Adrenal gland (tissue), 9 donors: ENCODE measurements at regions not wholly inside any gene's neighbourhood (a gene's known extent, or its start where the extent isn't known, plus 50 kb on each side); places are given as distances from the start of the nearest gene placed in this dataset.

Experiments
- DNase-seq, 7 donors: peaks; one replicate each; pipeline ENCODE4 v3.0.0-alpha.2; 2019 to 2020
- H3K27ac ChIP-seq, 5 donors: fragments of 200-600 bp; sonication (generic) in 4 of 5; 1 replicate in 3 of 5; 2 replicates in 2 of 5; pipeline versions ENCODE4 v1.5.1 to v1.8.0; 2016 to 2020; ENCODE audit warnings: mild to moderate bottlenecking in 1 of 5
- H3K27me3 ChIP-seq: fragments of 200-600 bp; 2 replicates; pipeline ENCODE4 v1.8.0; 2021
- H3K36me3 ChIP-seq, 2 donors: fragments of 200-600 bp; replicated peaks in 1 of 2; 1 replicate in 1 of 2; 2 replicates in 1 of 2; pipeline versions ENCODE4 v1.5.1 to v1.8.0; 2018 to 2022
- H3K4me1 ChIP-seq, 2 donors: fragments of 200-600 bp; replicated peaks in 1 of 2; 1 replicate in 1 of 2; 2 replicates in 1 of 2; pipeline versions ENCODE4 v1.5.1 to v1.8.0; 2018 to 2021
- H3K4me3 ChIP-seq, 4 donors: fragments of 200-600 bp; sonication (generic) in 3 of 4; one replicate each; pipeline ENCODE4 v1.5.1; 2016 to 2018
- H3K9me3 ChIP-seq, 3 donors: fragments of 200-600 bp; sonication (generic) in 1 of 3; replicated peaks in 1 of 3; 1 replicate in 2 of 3; 2 replicates in 1 of 3; pipeline versions ENCODE4 v1.5.1 to v1.8.0; 2016 to 2021
- POLR2A ChIP-seq, 2 donors: fragments of 450-650 bp; IDR thresholded peaks; one replicate each; pipeline ENCODE4 v1.6.1; 2017; ENCODE audit warnings: antibody characterized with exemption in 2 of 2, mild to moderate bottlenecking in 2 of 2, moderate library complexity in 1 of 2
- WGBS, 4 donors: extraction: QIAGEN DNeasy Blood & Tissue Kit in 2 of 4; methylation state at CpG; one replicate each; pipeline versions ENCODE4 v1.1.5 to v1.1.7; 2013 to 2017; 5-methylcytosine and 5-hydroxymethylcytosine counted together
- intact Hi-C, 2 donors: fragments of 100-400 bp; cut with DNase I; formaldehyde crosslinking; loops; one replicate each; pipeline versions ENCODE4 v1.14.1 to v1.15.0; 2022 to 2023
- TF ChIP-seq, protein P1 (sequence below), 6 experiments: fragments of 450-650 bp in 4 of 6; fragments of 200-600 bp in 2 of 6; sonication (generic) in 1 of 6; IDR thresholded peaks; 1 replicate in 5 of 6; 2 replicates in 1 of 6; pipeline versions ENCODE4 v1.5.1 to v1.8.0; 2016 to 2021; ENCODE audit warnings: antibody characterized with exemption in 6 of 6, mild to moderate bottlenecking in 2 of 6, moderate library complexity in 1 of 6
- donor health status: healthy with polysubstance abuse.
- donor health status: Bipolar disorder and iron deficiency.
- donor health status: DM: yes; HTN: yes; CAD: no.
- donor health status: DM: no; HTN: no; CAD: no.
- donor health status: DM: no; HTN: no; CAD: no.

DNA sequence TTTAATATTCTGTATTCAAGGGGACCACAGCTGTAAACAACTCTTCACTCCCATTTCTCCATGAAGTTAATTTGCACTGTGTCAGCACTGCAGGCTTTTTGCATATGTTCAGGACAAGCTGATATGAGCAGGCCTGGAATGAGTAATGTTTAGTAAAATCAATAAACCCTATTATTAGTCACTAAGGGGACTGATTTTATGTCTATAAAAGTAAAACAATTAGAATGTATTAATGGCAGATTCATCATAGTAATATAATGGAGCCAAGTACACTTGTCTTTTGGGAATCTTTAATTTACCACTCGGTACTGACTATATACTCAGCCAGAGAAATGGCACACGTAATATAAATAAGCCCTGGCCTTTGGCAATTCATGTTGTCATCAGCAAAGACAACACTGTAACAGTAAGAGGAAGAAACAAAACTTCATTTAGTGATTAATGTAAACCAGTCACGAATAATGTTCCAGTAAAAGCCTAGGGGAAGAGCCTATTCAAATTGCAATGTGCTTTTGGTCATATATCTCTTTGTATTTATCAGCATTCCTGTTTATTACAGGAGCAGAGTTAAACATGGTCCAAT lies 111.6 kb downstream of the ZNF608 start:
- Histone ChIP-seq H3K4me1 (peaks cover 0 to 12% of the 10 kb centered on the region in 2 donors), H3K27ac (peak overlapping the region in 2 of 5 donors; percentile 5 to 8), H3K9me3 (no peaks in the 10 kb centered on the region), H3K4me3 (no peak overlapping the region), H3K36me3 (no peaks in the 10 kb centered on the region), H3K27me3 (no peaks in the 10 kb centered on the region)
- WGBS, 4 donors = 66 to 81% (median 73%) methylated on average over 3 of the region's 3 CpGs
- TF ChIP-seq POLR2A (IDR thresholded peaks at IDR 0.05) = no peak
- TF ChIP-seq, protein P1, sequence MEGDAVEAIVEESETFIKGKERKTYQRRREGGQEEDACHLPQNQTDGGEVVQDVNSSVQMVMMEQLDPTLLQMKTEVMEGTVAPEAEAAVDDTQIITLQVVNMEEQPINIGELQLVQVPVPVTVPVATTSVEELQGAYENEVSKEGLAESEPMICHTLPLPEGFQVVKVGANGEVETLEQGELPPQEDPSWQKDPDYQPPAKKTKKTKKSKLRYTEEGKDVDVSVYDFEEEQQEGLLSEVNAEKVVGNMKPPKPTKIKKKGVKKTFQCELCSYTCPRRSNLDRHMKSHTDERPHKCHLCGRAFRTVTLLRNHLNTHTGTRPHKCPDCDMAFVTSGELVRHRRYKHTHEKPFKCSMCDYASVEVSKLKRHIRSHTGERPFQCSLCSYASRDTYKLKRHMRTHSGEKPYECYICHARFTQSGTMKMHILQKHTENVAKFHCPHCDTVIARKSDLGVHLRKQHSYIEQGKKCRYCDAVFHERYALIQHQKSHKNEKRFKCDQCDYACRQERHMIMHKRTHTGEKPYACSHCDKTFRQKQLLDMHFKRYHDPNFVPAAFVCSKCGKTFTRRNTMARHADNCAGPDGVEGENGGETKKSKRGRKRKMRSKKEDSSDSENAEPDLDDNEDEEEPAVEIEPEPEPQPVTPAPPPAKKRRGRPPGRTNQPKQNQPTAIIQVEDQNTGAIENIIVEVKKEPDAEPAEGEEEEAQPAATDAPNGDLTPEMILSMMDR (IDR thresholded peaks at IDR 0.05) = no peak
- intact Hi-C loops = no loop called here
- no peak for DNase-seq

- no peaks in the 10 kb centered on the region for H3K36me3 ChIP-seq
- intact Hi-C loops = no loop called here
- TF ChIP-seq, protein P1 (IDR thresholded peaks at IDR 0.05) = no peak
- TF ChIP-seq POLR2A (IDR thresholded peaks at IDR 0.05) = no peak
- H3K27me3 ChIP-seq = no peaks in the 10 kb centered on the region
- no peak overlapping the region for H3K4me3 ChIP-seq
- no peaks in the 10 kb centered on the region for H3K9me3 ChIP-seq
- peaks cover 4 to 15% of the 10 kb centered on the region in 2 donors for H3K4me1 ChIP-seq
- peak overlapping the region in 2 of 5 donors; percentile 5 to 8 for H3K27ac ChIP-seq
- 8 to 27% (median 18%) methylated on average over 1 of the region's 1 CpG for WGBS, 4 donors
- no peak for DNase-seq
Observed at GRCh38 chr5:124634228-124634739, 112.2 kb downstream of the ZNF608 start.

DNA sequence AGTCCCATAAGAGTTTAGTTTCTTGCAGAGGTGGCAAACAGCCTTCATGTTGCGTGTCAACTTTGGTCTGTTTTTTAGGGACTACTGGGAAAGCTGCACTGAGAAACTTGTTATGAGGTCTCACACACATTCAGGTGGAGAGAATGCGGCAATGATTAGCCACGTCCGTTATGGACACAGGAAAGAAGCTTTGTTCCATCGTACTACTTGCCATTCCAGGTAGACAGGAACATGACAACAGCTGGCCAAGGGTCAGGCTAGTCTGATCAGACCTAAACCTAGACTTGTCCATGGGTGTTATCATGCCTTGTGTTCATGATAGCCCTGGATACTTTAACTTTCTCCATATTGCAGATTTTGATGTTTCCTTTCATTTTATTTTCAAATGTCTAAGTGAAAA lies 113.2 kb downstream of the ZNF608 start:
- Histone ChIP-seq H3K27me3 (no peaks in the 10 kb centered on the region), H3K4me1 (peaks cover 12 to 22% of the 10 kb centered on the region in 2 donors), H3K4me3 (no peak overlapping the region), H3K27ac (no peak overlapping the region), H3K36me3 (no peaks in the 10 kb centered on the region), H3K9me3 (no peaks in the 10 kb centered on the region)
- no peak for DNase-seq
- TF ChIP-seq, protein P1 (IDR thresholded peaks at IDR 0.05) = no peak
- TF ChIP-seq POLR2A (IDR thresholded peaks at IDR 0.05) = no peak
- intact Hi-C loops = no loop called here
- WGBS, 4 donors = 94 to 97% (median 95%) methylated on average over 5 of the region's 5 CpGs

- H3K27me3 ChIP-seq = no peaks in the 10 kb centered on the region
- TF ChIP-seq POLR2A (IDR thresholded peaks at IDR 0.05) = no peak
- H3K27ac ChIP-seq = no peak overlapping the region
- H3K9me3 ChIP-seq = no peaks in the 10 kb centered on the region
- 53 to 73% (median 70%) methylated on average over 3 of the region's 3 CpGs for WGBS, 4 donors
- H3K36me3 ChIP-seq = no peaks in the 10 kb centered on the region
- no peak overlapping the region for H3K4me3 ChIP-seq
- intact Hi-C loops = no loop called here
- no peak for DNase-seq
- peaks cover 12 to 22% of the 10 kb centered on the region in 2 donors for H3K4me1 ChIP-seq
Observed at GRCh38 chr5:124631874-124632550, 114.4 kb downstream of the ZNF608 start.
